GM12892 (cell line): ENCODE measurements at regions not wholly inside any gene's neighbourhood (a gene's known extent, or its start where the extent isn't known, plus 50 kb on each side); places are given as distances from the start of the nearest gene placed in this dataset.

Experiments used
- POLR2A ChIP-seq: IDR thresholded peaks from 2 replicates; pipeline ENCODE4 v1.6.1; 2011; ENCODE audit warnings: low read depth, low read length, control low read depth
- POLR2AphosphoS5 ChIP-seq: IDR thresholded peaks from 2 replicates; pipeline ENCODE4 v1.6.1; 2011; ENCODE audit warnings: low read depth, low read length, control low read depth
- TAF1 ChIP-seq: IDR thresholded peaks from 2 replicates; pipeline ENCODE4 v1.6.1; 2011; ENCODE audit warnings: low read depth, mild to moderate bottlenecking, control low read depth, low read length, borderline replicate concordance

GRCh38 chr1:232191560-232191959 lies 438.4 kb downstream of the SIPA1L2 start:
- no peak for TF ChIP-seq POLR2A
- no peak for TF ChIP-seq TAF1
- TF ChIP-seq POLR2AphosphoS5, result no peak
